Stomach (tissue), 4 donors: ENCODE measurements at regions not wholly inside any gene's neighbourhood (a gene's known extent, or its start where the extent isn't known, plus 50 kb on each side); places are given as distances from the start of the nearest gene placed in this dataset.

Experiments used
- CTCF ChIP-seq, 7 experiments: fragments of 450-650 bp in 4 of 7; fragments of 200-600 bp in 3 of 7; sonication (generic) in 3 of 7; IDR thresholded peaks; one replicate each; pipeline ENCODE4 v1.5.1; 2016 to 2019; ENCODE audit warnings: antibody characterized with exemption in 7 of 7, control low read depth in 2 of 7, mild to moderate bottlenecking in 1 of 7
- POLR2A ChIP-seq, 4 donors: fragments of 450-650 bp; IDR thresholded peaks; one replicate each; pipeline ENCODE4 v1.6.1; 2016; ENCODE audit warnings: antibody characterized with exemption in 4 of 4, control low read depth in 2 of 4, mild to moderate bottlenecking in 1 of 4, moderate library complexity in 1 of 4
- POLR2AphosphoS5 ChIP-seq, 3 donors: sonication (generic); formaldehyde crosslinking; IDR thresholded peaks; one replicate each; pipeline ENCODE4 v1.6.1; 2016; ENCODE audit warnings: antibody characterized with exemption in 3 of 3

- TF ChIP-seq CTCF (IDR thresholded peaks at IDR 0.05) (no peak), POLR2AphosphoS5 (IDR thresholded peaks at IDR 0.05) (no peak), POLR2A (IDR thresholded peaks at IDR 0.05) (no peak)
Measured at GRCh38 chr4:77235289-77235854, 78.4 kb downstream of the CCNG2 start.
